ENCODE measurements at regions not wholly inside any gene's neighbourhood (a gene's known extent, or its start where the extent isn't known, plus 50 kb on each side); places are given as distances from the start of the nearest gene placed in this dataset.
A peak's percentile ranks its signal among the peaks of the same experiment; 100 is the strongest.

DNA sequence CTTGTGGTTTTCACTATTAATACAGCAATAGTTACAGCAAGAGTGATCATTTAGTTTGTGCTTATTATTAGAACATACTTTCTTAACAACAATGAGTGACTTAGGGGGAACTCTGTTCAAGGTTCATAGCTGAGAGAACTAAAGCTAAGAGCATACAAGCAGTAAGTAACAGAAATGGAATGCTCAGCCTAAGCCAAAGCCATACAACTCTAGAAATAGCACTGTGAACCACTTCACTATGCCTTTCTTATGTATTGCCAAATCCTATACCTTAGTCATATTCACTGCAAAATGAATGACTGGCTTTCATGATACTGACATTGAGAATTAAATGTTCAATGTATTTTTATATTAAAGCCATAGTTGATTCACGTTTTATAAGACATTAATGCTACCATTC, 599.7 kb upstream of the SLITRK1 start:
- no peak overlapping the region for H3K9ac ChIP-seq (ENCODE audit: low read depth, low read length)
- no peaks in the 10 kb centered on the region for H3K9me3 ChIP-seq (ENCODE audit: control insufficient read depth, insufficient read depth, low read length)
- no TSS peak for BruUV-seq (replicated peaks)
- no peak overlapping the region for H2AK9ac ChIP-seq (replicated peaks; ENCODE audit: low read depth, low read length, poor library complexity)
- H2BK5ac ChIP-seq (ENCODE audit: low read depth, low read length, poor library complexity, severe bottlenecking): no peak overlapping the region
- no peaks in the 10 kb centered on the region for H3K36me3 ChIP-seq (ENCODE audit: control insufficient read depth, insufficient read depth, low read length)
- H2BK120ac ChIP-seq (ENCODE audit: low read depth, low read length): no peak overlapping the region
- no peak overlapping the region for H4K8ac ChIP-seq (ENCODE audit: low read depth in 2 of 2, low read length in 2 of 2)
- DNase-seq: peak; percentile 87
- H3K14ac ChIP-seq (replicated peaks; ENCODE audit: low read depth, low read length): no peak overlapping the region
- no peak overlapping the region for H2AK5ac ChIP-seq (ENCODE audit: low read depth, low read length)
- H3K27ac ChIP-seq (ENCODE audit: insufficient read depth, low read length): no peak overlapping the region
- intact Hi-C loops (cut with micrococcal nuclease) (no loop called here), in situ Hi-C loops (cut with MboI; ENCODE audit: low sequenced_read_pairs) (no loop called here), dilution Hi-C loops (cut with HindIII; ENCODE audit: low sequenced_read_pairs, unreplicated experiment) (no loop called here)
- no peak overlapping the region for H2AFZ ChIP-seq (replicated peaks; ENCODE audit: low read length, poor library complexity)
- H4K5ac ChIP-seq (ENCODE audit: low read depth, low read length): no peak overlapping the region
- no peaks in the 10 kb centered on the region for H4K20me1 ChIP-seq (ENCODE audit: insufficient read depth, low read length)
- H3K4me3 ChIP-seq (ENCODE audit: insufficient read depth, low read depth, low read length): no peak overlapping the region
- no peak overlapping the region for H2BK15ac ChIP-seq (ENCODE audit: low read depth, low read length)
- WGBS, 2 experiments (ENCODE audit: extremely low coverage in 2 of 2, insufficient read length in 1 of 2): no CpG with 5 or more reads among the region's 1 CpG
- no peaks in the 10 kb centered on the region for H3K4me1 ChIP-seq (ENCODE audit: control insufficient read depth, insufficient read depth, low read length)
- no peak overlapping the region for H3K56ac ChIP-seq (ENCODE audit: extremely low read depth, insufficient read depth, low read length)
- H3K4me2 ChIP-seq (ENCODE audit: low read depth, low read length): no peak overlapping the region
- H4K91ac ChIP-seq (ENCODE audit: insufficient read depth, low read depth, low read length): no peak overlapping the region
- no peak overlapping the region for H3K4ac ChIP-seq (ENCODE audit: low read depth, low read length)
- ATAC-seq (ENCODE audit: low read depth): peak; percentile 67
- H3K27me3 ChIP-seq (ENCODE audit: control insufficient read depth, insufficient read depth, low read length): no peaks in the 10 kb centered on the region
- H3K18ac ChIP-seq (ENCODE audit: low read depth, low read length): no peak overlapping the region
- POLR2A ChIA-PET (ENCODE audit: unreplicated experiment): no interaction called here
- H2BK20ac ChIP-seq (ENCODE audit: low read depth, low read length): no peak overlapping the region
- CTCF ChIA-PET: no interaction called here
- peak; percentile 84 for TF ChIP-seq CEBPB (IDR thresholded peaks at IDR 0.05; ENCODE audit: low read depth, low read length)
- no peak for TF ChIP-seq MAFK (IDR thresholded peaks at IDR 0.05; ENCODE audit: low read depth, low read length)
- TF ChIP-seq USF2 (IDR thresholded peaks at IDR 0.05; ENCODE audit: low read depth, low read length): no peak
- no peak for TF ChIP-seq RFX5 (IDR thresholded peaks at IDR 0.05; ENCODE audit: low read depth, low read length)
- H3K9me1 ChIP-seq (ENCODE audit: insufficient read depth, low read length): no peaks in the 10 kb centered on the region
- no peak overlapping the region for H3K23ac ChIP-seq (ENCODE audit: low read depth, low read length)
- no peaks in the 10 kb centered on the region for H3K79me1 ChIP-seq (ENCODE audit: low read depth in 1 of 2, low read length in 2 of 2)

All from IMR-90 (cell line).